ENCODE measurements at regions not wholly inside any gene's neighbourhood (a gene's known extent, or its start where the extent isn't known, plus 50 kb on each side); places are given as distances from the start of the nearest gene placed in this dataset.

GRCh38 chr19:29365836-29366417, 153.0 kb upstream of the UQCRFS1 start:
- Mint-ChIP-seq H3K4me3 (no peak overlapping the region), H3K9me3 (ENCODE audit: insufficient read depth) (peaks cover 3% of the 10 kb centered on the region), H3K4me1 (no peaks in the 10 kb centered on the region), H3K27me3 (no peaks in the 10 kb centered on the region), H3K27ac (no peak overlapping the region)
- Histone ChIP-seq H3K4me3 (ENCODE audit: control extremely low read depth in 1 of 5, extremely low read depth in 1 of 5, insufficient read depth in 1 of 5, low read depth in 2 of 5, low read length in 4 of 5) (no peak overlapping the region), H3K9me3 (ENCODE audit: control extremely low read depth in 1 of 3, control insufficient read depth in 2 of 3, insufficient read depth in 1 of 3, low read length in 2 of 3) (no peaks in the 10 kb centered on the region), H3K27ac (ENCODE audit: low read length in 2 of 2) (no peak overlapping the region), H4K20me1 (ENCODE audit: control insufficient read depth, insufficient read depth, low read length, poor library complexity, severe bottlenecking) (no peaks in the 10 kb centered on the region), H3K9ac (ENCODE audit: low read length) (no peak overlapping the region), H3K4me2 (replicated peaks; ENCODE audit: low read depth, low read length, poor library complexity, severe bottlenecking) (no peak overlapping the region), H3K27me3 (replicated peaks in 1 of 4; ENCODE audit: control extremely low read depth in 1 of 4, control insufficient read depth in 3 of 4, insufficient read depth in 4 of 4, low read length in 3 of 4) (no peaks in the 10 kb centered on the region), H2AFZ (ENCODE audit: insufficient read depth, low read depth, low read length, poor library complexity, severe bottlenecking) (no peak overlapping the region), H3K79me2 (ENCODE audit: control insufficient read depth, insufficient read depth, low read length) (no peaks in the 10 kb centered on the region), H3K4me1 (ENCODE audit: control insufficient read depth in 2 of 2, insufficient read depth in 2 of 2, low read length in 2 of 2) (no peaks in the 10 kb centered on the region), H3K36me3 (replicated peaks in 1 of 2; ENCODE audit: control extremely low read depth in 1 of 2, control insufficient read depth in 1 of 2, extremely low read depth in 1 of 2, insufficient read depth in 2 of 2, low read length in 1 of 2) (no peaks in the 10 kb centered on the region)
- CTCF ChIA-PET = no interaction called here
- DNase-seq (no peak), ATAC-seq (ENCODE audit: low read depth) (no peak)
- POLR2A ChIA-PET = no interaction called here
- no peak for TF ChIP-seq EZH2 (IDR thresholded peaks at IDR 0.05; ENCODE audit: borderline replicate concordance, insufficient read depth, low read depth, low read length, poor library complexity, severe bottlenecking)
- TF ChIP-seq CTCF (IDR thresholded peaks at IDR 0.05) = no peak
- intact Hi-C loops (cut with micrococcal nuclease) = no loop called here

- no peak overlapping the region for H3K4me2 ChIP-seq (replicated peaks; ENCODE audit: low read depth, low read length, poor library complexity, severe bottlenecking)
- H3K36me3 ChIP-seq (replicated peaks in 1 of 2; ENCODE audit: control extremely low read depth in 1 of 2, control insufficient read depth in 1 of 2, extremely low read depth in 1 of 2, insufficient read depth in 2 of 2, low read length in 1 of 2) = no peaks in the 10 kb centered on the region
- H3K9ac ChIP-seq (ENCODE audit: low read length) = no peak overlapping the region
- WGBS (ENCODE audit: insufficient coverage) = 91% methylated on average over 8 of the region's 10 CpGs
- H3K79me2 ChIP-seq (ENCODE audit: control insufficient read depth, insufficient read depth, low read length) = no peaks in the 10 kb centered on the region
- no peaks in the 10 kb centered on the region for H3K27me3 ChIP-seq (replicated peaks in 1 of 4; ENCODE audit: control extremely low read depth in 1 of 4, control insufficient read depth in 3 of 4, insufficient read depth in 4 of 4, low read length in 3 of 4)
- CTCF ChIA-PET = no interaction called here
- H4K20me1 ChIP-seq (ENCODE audit: control insufficient read depth, insufficient read depth, low read length, poor library complexity, severe bottlenecking) = no peaks in the 10 kb centered on the region
- Mint-ChIP-seq H3K4me3 (no peak overlapping the region), H3K4me1 (no peaks in the 10 kb centered on the region), H3K9me3 (ENCODE audit: insufficient read depth) (peaks cover 3% of the 10 kb centered on the region), H3K27me3 (no peaks in the 10 kb centered on the region), H3K27ac (no peak overlapping the region)
- peaks cover 0 to 3% (median 0%) of the 10 kb centered on the region in 3 donors for H3K9me3 ChIP-seq (ENCODE audit: control extremely low read depth in 1 of 3, control insufficient read depth in 2 of 3, insufficient read depth in 1 of 3, low read length in 2 of 3)
- H3K4me3 ChIP-seq (ENCODE audit: control extremely low read depth in 1 of 5, extremely low read depth in 1 of 5, insufficient read depth in 1 of 5, low read depth in 2 of 5, low read length in 4 of 5) = no peak overlapping the region
- ATAC-seq (ENCODE audit: low read depth) (no peak), DNase-seq (no peak)
- POLR2A ChIA-PET = no interaction called here
- no peak for TF ChIP-seq EZH2 (IDR thresholded peaks at IDR 0.05; ENCODE audit: borderline replicate concordance, insufficient read depth, low read depth, low read length, poor library complexity, severe bottlenecking)
- no peak for TF ChIP-seq CTCF (IDR thresholded peaks at IDR 0.05)
- no peaks in the 10 kb centered on the region for H3K4me1 ChIP-seq (ENCODE audit: control insufficient read depth in 2 of 2, insufficient read depth in 2 of 2, low read length in 2 of 2)
- intact Hi-C loops (cut with micrococcal nuclease) = no loop called here
- H2AFZ ChIP-seq (ENCODE audit: insufficient read depth, low read depth, low read length, poor library complexity, severe bottlenecking) = no peak overlapping the region
- H3K27ac ChIP-seq (ENCODE audit: low read length in 2 of 2) = no peak overlapping the region
Observed at GRCh38 chr19:29366757-29367156, 153.8 kb upstream of the UQCRFS1 start.
